Panc1 (cell line): ENCODE measurements at regions not wholly inside any gene's neighbourhood (a gene's known extent, or its start where the extent isn't known, plus 50 kb on each side); places are given as distances from the start of the nearest gene placed in this dataset.

ENCODE experiments used
- SIN3A ChIP-seq: IDR thresholded peaks from 2 replicates; pipeline ENCODE4 v1.6.1; 2012; ENCODE audit warnings: low read depth, mild to moderate bottlenecking, low read length, moderate library complexity, borderline replicate concordance; ENCODE audit not compliant: insufficient read depth
- TCF7L2 ChIP-seq: IDR thresholded peaks from 2 replicates; pipeline ENCODE4 v1.6.1; 2011; ENCODE audit warnings: mild to moderate bottlenecking, low read depth, low read length, inconsistent platforms
- TF ChIP-seq, protein P1 (sequence below): fragments of 450-650 bp; IDR thresholded peaks from 2 replicates; pipeline ENCODE4 v1.5.1; 2017; ENCODE audit warnings: mild to moderate bottlenecking

DNA sequence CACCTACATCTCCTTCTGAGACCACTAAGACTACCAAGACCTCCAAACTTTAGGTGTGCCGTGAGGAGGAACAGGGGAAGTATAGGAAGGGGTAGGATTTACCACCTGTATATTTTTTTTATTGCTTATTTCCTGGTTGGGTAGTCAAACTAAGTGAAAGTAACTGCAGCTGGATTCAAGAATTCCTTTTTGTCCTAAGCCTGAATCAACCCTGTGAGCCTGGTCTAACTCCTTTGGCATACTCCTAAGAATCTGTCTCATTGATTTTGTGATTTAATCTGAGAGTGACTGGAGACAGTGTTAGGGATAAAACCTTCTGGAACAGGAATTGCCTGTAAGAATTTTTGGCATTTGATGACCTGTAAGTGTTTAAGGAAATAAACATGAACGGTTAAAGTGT, 523.5 kb upstream of the MIR17HG start:
- TF ChIP-seq, protein P1, sequence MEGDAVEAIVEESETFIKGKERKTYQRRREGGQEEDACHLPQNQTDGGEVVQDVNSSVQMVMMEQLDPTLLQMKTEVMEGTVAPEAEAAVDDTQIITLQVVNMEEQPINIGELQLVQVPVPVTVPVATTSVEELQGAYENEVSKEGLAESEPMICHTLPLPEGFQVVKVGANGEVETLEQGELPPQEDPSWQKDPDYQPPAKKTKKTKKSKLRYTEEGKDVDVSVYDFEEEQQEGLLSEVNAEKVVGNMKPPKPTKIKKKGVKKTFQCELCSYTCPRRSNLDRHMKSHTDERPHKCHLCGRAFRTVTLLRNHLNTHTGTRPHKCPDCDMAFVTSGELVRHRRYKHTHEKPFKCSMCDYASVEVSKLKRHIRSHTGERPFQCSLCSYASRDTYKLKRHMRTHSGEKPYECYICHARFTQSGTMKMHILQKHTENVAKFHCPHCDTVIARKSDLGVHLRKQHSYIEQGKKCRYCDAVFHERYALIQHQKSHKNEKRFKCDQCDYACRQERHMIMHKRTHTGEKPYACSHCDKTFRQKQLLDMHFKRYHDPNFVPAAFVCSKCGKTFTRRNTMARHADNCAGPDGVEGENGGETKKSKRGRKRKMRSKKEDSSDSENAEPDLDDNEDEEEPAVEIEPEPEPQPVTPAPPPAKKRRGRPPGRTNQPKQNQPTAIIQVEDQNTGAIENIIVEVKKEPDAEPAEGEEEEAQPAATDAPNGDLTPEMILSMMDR, result no peak
- no peak for TF ChIP-seq SIN3A
- TF ChIP-seq TCF7L2, result no peak
